GM19238 (cell line): ENCODE measurements at regions not wholly inside any gene's neighbourhood (a gene's known extent, or its start where the extent isn't known, plus 50 kb on each side); places are given as distances from the start of the nearest gene placed in this dataset.

ENCODE experiments used
- DNase-seq: peaks from one replicate; pipeline ENCODE4 v3.0.0; 2011; ENCODE audit warnings: low spot score; ENCODE audit not compliant: insufficient read length

- DNase-seq, result no peak
Observed at GRCh38 chr5:92809855-92810465, 771.1 kb downstream of the NR2F1-AS1 start.

GRCh38 chr5:92808474-92808873 lies 772.5 kb downstream of the NR2F1-AS1 start:
- no peak for DNase-seq

GRCh38 chr5:92807085-92807484 lies 773.9 kb downstream of the NR2F1-AS1 start:
- no peak for DNase-seq

- DNase-seq, result no peak
Observed at GRCh38 chr5:92805446-92805845, 775.6 kb downstream of the NR2F1-AS1 start.

DNA sequence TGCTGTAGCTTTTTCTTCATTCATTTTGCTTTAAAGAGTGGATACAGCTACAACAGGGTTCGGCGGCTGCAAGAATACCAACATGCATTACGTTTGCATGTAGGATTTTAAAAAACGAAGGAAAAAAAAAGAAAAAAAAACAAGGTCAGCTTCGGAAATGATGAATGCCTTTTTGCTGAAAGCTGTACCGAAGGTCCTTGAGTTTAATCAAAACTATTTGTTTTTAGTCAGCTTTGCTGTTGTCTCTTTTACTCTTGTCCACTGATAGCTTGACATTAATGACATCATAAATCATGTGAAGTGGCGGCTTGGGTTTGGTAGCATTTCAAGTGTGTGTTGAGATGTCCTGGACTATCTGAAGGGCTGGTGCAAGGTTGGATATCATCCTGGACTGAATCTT lies 779.1 kb downstream of the NR2F1-AS1 start:
- no peak for DNase-seq

- no peak for DNase-seq
Observed at GRCh38 chr5:92800365-92800764, 780.7 kb downstream of the NR2F1-AS1 start.

GRCh38 chr5:92795633-92796032 lies 785.4 kb downstream of the NR2F1-AS1 start:
- DNase-seq, result no peak

DNA sequence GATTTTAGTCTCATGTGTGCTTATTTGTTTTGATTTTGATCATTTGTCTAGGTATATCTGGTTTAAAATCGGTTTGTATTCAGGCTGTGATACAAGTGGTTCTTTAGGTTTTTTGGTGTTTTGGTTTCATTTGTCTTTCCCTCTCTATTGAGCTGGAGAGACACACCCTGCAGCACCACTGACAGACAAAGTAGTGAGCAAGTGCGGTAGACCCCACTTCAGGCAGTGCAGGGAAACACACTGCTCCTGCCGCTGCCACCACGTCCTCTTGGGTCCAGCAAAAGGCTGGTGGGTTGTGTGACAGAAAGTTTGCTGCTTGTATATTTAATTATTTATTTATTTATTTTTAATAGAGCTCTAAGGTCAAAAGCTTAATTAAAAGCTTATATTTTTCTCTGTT lies 801.0 kb downstream of the NR2F1-AS1 start:
- DNase-seq, result no peak

DNA sequence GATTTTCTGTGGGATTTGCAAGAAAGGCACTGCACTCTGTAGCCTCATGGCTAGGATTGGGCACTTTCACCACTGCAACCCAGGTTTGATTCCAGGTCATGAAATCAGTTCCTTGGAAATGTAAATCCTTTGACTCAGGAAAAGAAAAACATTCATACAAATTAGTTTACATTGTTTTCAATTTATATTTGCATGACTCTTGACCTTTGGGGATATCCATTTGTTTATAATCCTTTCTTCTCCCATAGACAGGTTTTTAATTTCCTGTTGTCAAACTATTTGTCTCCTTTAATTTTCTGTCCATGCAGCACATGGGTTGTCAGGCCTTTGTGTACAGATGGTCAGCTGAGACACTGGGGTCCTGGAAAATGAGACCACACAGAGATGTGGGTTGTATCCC lies 801.5 kb downstream of the NR2F1-AS1 start:
- DNase-seq, result no peak

- DNase-seq, result no peak
Observed at GRCh38 chr5:92778261-92778660, 802.8 kb downstream of the NR2F1-AS1 start.

DNA sequence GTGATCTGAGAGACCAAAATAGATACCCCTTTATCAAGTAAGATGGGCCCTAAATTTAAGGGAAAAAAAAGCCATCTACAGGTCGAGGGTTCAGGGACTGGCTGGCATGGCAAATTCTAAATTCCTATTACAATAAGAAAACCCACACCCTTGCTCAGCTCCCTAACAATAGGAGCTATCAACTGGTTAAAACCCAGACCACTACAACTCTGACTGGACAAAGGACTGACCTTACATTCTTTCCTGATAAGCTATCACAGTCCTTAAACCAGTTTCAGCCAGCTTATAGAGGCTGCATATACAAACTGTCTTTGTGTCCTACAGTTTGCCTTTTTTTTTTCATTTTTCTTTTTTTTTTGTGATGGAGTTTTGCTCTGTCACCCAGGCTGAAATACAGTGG lies 803.6 kb downstream of the NR2F1-AS1 start:
- no peak for DNase-seq

GRCh38 chr5:92775711-92776615 lies 805.1 kb downstream of the NR2F1-AS1 start:
- no peak for DNase-seq

DNA sequence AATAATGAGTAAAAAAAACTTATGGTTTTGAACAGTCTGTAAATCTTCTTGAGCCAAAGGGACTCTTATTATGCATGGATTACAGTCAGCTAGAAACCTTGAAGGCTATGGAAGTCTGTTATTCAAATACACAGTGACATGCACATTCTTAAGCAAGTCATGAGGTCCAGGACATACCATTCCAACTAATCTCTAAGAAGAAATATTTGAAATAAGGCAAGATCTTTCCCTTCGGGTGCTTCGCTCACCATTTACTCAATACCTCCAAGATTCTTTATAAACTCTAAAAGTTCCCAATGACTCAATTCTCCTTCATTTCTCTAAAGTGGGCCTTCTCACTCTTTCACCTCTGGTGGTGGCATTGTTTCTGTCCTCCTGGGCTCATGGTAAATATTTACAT lies 811.0 kb downstream of the NR2F1-AS1 start:
- DNase-seq, result no peak

DNA sequence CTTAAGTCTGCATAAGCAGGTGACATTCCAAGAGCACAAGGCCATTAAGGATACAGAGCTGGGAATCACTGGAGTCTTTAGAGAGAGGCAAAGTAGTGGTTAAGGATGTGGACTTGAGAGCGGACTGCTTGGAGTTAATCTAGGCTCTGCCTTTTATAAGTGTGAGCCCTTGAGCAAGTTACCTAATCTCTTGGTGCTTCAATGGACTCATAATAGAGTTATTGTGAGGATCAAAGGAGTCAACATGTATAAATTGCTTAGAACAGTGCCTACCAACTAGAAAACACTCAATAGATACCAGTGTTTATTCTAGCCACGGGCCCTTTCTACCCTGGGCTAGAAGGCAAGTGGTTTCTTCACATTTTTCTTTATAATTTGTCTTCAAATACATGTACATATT lies 819.4 kb downstream of the NR2F1-AS1 start:
- DNase-seq, result no peak

GRCh38 chr5:92760550-92760949 lies 820.5 kb downstream of the NR2F1-AS1 start:
- no peak for DNase-seq

GRCh38 chr5:92758552-92758951 lies 822.5 kb downstream of the NR2F1-AS1 start:
- DNase-seq, result no peak

DNA sequence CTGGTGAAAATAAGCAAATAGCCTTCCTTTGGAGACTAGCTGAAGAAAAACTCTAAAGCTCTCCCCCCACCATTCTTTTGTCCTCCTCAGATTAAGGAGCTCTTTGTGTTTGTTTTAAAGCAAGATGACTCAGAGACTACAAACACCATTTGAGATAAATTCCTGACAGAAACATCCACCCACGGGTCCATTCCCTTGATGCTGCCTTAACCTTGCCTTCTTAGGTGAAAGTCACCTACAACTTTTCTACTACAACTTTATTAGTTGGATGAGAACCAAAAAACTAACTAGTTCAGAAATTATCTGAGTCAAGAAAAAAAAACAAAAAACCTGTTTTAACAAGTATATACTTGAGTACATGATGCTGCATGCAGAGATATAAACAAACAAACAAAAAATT lies 831.1 kb downstream of the NR2F1-AS1 start:
- DNase-seq, result no peak

DNA sequence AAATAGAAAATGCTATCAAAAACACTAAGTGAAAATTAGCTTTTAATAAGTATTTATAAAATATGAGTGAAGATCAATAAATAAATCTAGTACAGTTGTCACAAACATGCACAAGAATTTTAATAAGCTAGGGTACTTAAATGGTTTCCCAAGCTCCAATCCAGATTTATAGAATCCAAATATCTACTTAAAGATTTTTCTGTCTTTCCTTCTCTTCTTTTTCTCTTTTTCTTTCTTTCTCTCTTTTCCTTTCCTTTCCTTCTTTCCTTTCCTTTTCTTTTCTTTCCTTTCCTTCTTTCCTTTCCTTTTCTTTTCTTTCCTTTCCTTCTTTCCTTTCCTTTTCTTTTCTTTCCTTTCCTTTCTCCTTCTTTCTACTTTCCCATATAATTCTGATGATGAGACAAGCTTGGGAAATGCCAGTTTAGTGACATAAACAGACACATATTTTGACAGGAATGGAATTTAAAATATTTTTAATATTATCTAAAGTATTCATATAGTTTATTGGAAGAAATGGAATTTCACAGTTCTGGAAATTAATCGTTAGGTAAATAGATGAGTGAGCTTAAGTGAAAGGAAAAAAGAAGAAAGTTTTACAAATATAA lies 832.8 kb downstream of the NR2F1-AS1 start:
- DNase-seq, result no peak

- no peak for DNase-seq
Observed at GRCh38 chr5:92741906-92742305, 839.1 kb downstream of the NR2F1-AS1 start.

DNA sequence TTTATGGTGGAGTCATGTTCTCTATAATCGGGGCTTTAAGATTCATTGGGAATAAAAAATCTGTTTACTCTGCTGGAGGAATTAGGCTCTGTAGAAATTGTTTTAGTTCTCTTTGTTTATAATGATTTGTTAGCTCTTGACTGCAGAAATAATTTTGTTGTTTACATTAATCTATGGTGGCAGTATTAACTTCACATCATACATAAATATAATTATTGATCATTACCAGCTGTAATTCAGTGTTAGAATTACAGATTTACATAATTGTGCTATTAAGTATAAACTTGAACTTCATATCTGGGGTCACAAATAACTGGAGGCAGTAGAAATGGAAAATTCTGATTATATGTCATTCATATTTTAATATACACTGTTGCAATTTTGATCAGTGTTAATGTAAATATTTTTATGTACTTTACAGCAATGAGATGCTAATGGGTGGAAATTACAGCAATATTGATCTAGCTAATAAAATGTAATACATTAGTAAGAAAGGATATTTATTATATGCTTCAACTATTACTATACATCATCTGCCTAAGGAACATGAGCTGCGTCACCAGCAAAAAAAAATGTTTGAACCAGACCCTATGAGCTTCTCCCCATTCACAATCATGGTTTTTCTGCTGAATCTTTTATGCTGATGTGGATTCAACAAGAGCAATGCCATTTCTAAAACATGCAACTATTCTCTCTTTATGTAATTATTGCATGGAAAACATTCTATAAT lies 846.6 kb downstream of the NR2F1-AS1 start:
- no peak for DNase-seq

- DNase-seq, result no peak
Observed at GRCh38 chr5:92730486-92730885, 850.5 kb downstream of the NR2F1-AS1 start.

- DNase-seq, result no peak
Observed at GRCh38 chr5:92729088-92729487, 851.9 kb downstream of the NR2F1-AS1 start.
